ENCODE measurements at regions not wholly inside any gene's neighbourhood (a gene's known extent, or its start where the extent isn't known, plus 50 kb on each side); places are given as distances from the start of the nearest gene placed in this dataset.

GRCh38 chr12:63070709-63071108 is 80.3 kb downstream of the AVPR1A start:
- TF ChIP-seq CTCF (IDR thresholded peaks at IDR 0.05; ENCODE audit: low read depth, low read length, poor library complexity, severe bottlenecking) = no peak
- TF ChIP-seq EZH2phosphoT487 (IDR thresholded peaks at IDR 0.05; ENCODE audit: borderline replicate concordance, low read length) = no peak

Data from DOHH2 (cell line).